Progenitor cell of endocrine pancreas (in vitro differentiated cells): ENCODE measurements at regions not wholly inside any gene's neighbourhood (a gene's known extent, or its start where the extent isn't known, plus 50 kb on each side); places are given as distances from the start of the nearest gene placed in this dataset.

ENCODE experiments used
- DNase-seq: peaks from one replicate; pipeline ENCODE4 v3.0.0; 2021; ENCODE audit warnings: low spot score; ENCODE audit not compliant: unreplicated experiment
- H3K27ac Mint-ChIP-seq: 2 replicates; pipeline ENCODE4 v1.8.0; 2021; ENCODE audit warnings: mild to moderate bottlenecking, moderate library complexity, mixed read lengths
- H3K27me3 Mint-ChIP-seq: 2 replicates; pipeline ENCODE4 v1.8.0; 2021; ENCODE audit warnings: mixed read lengths
- H3K36me3 Mint-ChIP-seq: 2 replicates; pipeline ENCODE4 v1.8.0; 2022; ENCODE audit warnings: mixed read lengths; ENCODE audit not compliant: insufficient read depth
- H3K4me1 Mint-ChIP-seq: 2 replicates; pipeline ENCODE4 v1.8.0; 2021; ENCODE audit warnings: low read depth, mixed read lengths
- H3K4me3 Mint-ChIP-seq: 2 replicates; pipeline ENCODE4 v1.8.0; 2021; ENCODE audit warnings: low read depth, mild to moderate bottlenecking, moderate library complexity, mixed read lengths
- H3K9me3 Mint-ChIP-seq: 2 replicates; pipeline ENCODE4 v1.8.0; 2021; ENCODE audit warnings: low read depth, mixed read lengths
- TF ChIP-seq, protein P1 (sequence below): fragments of 200-600 bp; sonication (generic); IDR thresholded peaks from one replicate; pipeline ENCODE4 v1.5.0; 2021; ENCODE audit warnings: antibody characterized with exemption, mild to moderate bottlenecking; ENCODE audit not compliant: unreplicated experiment

DNA sequence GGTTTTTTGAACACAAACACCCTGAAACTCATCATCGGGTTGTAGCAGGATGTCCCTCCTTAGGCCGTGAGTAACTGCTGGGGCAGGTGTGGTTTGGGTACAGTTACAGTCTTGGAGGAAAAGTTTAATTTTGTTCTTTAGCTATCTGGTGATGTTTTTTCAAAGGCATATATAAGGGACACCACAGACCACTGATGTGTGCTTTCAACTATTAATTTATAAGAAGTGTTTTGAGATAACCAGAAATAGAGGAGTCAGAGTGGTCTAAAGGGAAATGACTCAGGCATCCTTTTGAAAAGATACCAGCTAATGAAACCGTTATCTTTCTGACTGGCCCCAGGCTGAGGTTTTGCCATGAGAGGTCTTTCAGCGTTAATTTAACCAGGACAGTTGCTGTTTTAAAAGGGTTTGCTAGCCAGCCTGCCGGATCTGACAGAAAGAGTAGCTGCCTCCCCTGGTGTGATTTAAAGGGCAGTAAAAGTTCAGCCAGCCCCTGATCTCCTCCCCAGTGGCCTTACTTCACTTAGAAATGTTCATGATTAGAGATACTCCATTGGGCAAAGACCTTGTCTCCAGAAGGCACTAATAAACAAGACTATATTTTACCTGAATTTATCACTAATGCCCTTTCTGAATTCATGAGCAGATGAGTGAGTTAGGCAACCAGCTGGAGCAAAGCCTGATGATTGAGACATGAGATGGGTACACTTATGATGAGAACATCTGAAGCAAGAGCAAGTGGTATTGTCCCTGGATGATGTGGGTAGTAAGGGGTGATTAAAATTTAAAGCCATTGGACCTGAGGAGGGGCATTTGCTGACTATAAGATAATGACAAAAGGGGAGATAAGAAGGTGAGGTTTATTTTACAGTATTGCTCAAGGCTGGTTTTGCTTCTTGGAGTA, 482.5 kb upstream of the TBL1XR1 start:
- peaks cover 7% of the 10 kb centered on the region for H3K9me3 Mint-ChIP-seq
- DNase-seq: no peak
- peaks cover 39% of the 10 kb centered on the region for H3K4me1 Mint-ChIP-seq
- H3K36me3 Mint-ChIP-seq: peaks cover 2% of the 10 kb centered on the region
- H3K27me3 Mint-ChIP-seq: no peaks in the 10 kb centered on the region
- H3K4me3 Mint-ChIP-seq: no peak overlapping the region
- H3K27ac Mint-ChIP-seq: no peak overlapping the region
- TF ChIP-seq, protein P1, sequence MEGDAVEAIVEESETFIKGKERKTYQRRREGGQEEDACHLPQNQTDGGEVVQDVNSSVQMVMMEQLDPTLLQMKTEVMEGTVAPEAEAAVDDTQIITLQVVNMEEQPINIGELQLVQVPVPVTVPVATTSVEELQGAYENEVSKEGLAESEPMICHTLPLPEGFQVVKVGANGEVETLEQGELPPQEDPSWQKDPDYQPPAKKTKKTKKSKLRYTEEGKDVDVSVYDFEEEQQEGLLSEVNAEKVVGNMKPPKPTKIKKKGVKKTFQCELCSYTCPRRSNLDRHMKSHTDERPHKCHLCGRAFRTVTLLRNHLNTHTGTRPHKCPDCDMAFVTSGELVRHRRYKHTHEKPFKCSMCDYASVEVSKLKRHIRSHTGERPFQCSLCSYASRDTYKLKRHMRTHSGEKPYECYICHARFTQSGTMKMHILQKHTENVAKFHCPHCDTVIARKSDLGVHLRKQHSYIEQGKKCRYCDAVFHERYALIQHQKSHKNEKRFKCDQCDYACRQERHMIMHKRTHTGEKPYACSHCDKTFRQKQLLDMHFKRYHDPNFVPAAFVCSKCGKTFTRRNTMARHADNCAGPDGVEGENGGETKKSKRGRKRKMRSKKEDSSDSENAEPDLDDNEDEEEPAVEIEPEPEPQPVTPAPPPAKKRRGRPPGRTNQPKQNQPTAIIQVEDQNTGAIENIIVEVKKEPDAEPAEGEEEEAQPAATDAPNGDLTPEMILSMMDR: no peak

- Mint-ChIP-seq H3K27ac (no peak overlapping the region), H3K36me3 (peaks cover 2% of the 10 kb centered on the region), H3K27me3 (no peaks in the 10 kb centered on the region), H3K4me3 (no peak overlapping the region), H3K9me3 (peaks cover 7% of the 10 kb centered on the region), H3K4me1 (peaks cover 39% of the 10 kb centered on the region)
- TF ChIP-seq, protein P1: no peak
- DNase-seq: no peak
These were observed 483.2 kb upstream of the TBL1XR1 start for GRCh38 chr3:177680472-177680821.

DNA sequence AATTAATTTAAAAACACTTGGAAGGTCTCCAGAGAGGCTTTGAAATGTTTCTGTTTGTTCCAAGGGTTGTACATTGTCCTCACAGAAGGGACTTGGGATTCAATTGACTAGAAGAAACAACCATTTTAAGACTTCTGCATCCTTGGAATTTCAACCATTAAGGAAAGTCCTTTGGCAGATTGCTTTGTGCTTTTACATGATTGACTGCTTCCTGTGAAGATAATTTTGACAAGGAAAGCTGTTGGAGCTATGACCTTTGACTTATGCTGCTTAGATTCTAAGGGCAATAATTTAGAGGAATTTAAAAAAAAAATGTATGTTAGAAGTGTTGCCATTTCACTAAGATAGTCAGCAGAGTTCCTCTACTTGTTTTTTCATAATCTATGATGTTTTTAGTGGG, 483.9 kb upstream of the TBL1XR1 start:
- H3K27ac Mint-ChIP-seq: no peak overlapping the region
- TF ChIP-seq, protein P1: no peak
- H3K9me3 Mint-ChIP-seq: peaks cover 7% of the 10 kb centered on the region
- peaks cover 37% of the 10 kb centered on the region for H3K4me1 Mint-ChIP-seq
- no peak overlapping the region for H3K4me3 Mint-ChIP-seq
- H3K36me3 Mint-ChIP-seq: peaks cover 2% of the 10 kb centered on the region
- no peaks in the 10 kb centered on the region for H3K27me3 Mint-ChIP-seq
- DNase-seq: no peak

GRCh38 chr3:177681852-177682251, 484.6 kb upstream of the TBL1XR1 start:
- Mint-ChIP-seq H3K9me3 (peaks cover 7% of the 10 kb centered on the region), H3K36me3 (peaks cover 2% of the 10 kb centered on the region), H3K27me3 (no peaks in the 10 kb centered on the region), H3K4me3 (no peak overlapping the region), H3K4me1 (peaks cover 30% of the 10 kb centered on the region), H3K27ac (peak overlapping the region; percentile 4)
- TF ChIP-seq, protein P1: no peak
- no peak for DNase-seq

- peaks cover 22% of the 10 kb centered on the region for H3K4me1 Mint-ChIP-seq
- H3K9me3 Mint-ChIP-seq: peaks cover 7% of the 10 kb centered on the region
- peaks cover 2% of the 10 kb centered on the region for H3K36me3 Mint-ChIP-seq
- DNase-seq: no peak
- H3K27ac Mint-ChIP-seq: no peak overlapping the region
- TF ChIP-seq, protein P1: no peak
- H3K27me3 Mint-ChIP-seq: no peaks in the 10 kb centered on the region
- H3K4me3 Mint-ChIP-seq: no peak overlapping the region
These were observed 486.3 kb upstream of the TBL1XR1 start for GRCh38 chr3:177683586-177683985.
